ENCODE measurements at regions not wholly inside any gene's neighbourhood (a gene's known extent, or its start where the extent isn't known, plus 50 kb on each side); places are given as distances from the start of the nearest gene placed in this dataset.

DNA sequence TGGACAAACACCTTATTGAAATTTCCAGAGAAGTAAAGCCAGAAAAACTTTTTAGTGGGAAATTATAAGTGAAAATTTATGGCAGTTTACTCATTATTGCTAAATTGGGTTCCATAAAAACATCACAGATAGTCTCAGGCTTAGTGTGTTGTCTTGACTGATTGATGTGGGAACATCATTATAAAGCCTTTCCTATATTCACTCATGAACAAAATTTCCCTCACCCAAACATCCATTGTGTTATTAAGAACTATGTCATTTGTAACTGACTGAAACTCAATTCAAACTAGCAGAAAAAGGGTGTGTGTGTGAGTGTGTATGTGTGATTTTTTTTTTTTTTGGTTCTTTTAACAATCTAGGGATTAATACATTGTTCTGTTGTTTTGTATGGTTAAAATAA is 143.7 kb upstream of the SEMA6A start:
- Histone ChIP-seq H3K36me3 (ENCODE audit: control insufficient read depth in 2 of 2, extremely low read depth in 1 of 2, insufficient read depth in 2 of 2, low read length in 2 of 2) (no peaks in the 10 kb centered on the region), H3K9me1 (replicated peaks; ENCODE audit: control insufficient read depth, extremely low read depth, insufficient read depth, low read length) (no peaks in the 10 kb centered on the region), H2AFZ (ENCODE audit: low read depth, low read length) (no peak overlapping the region), H3K4me3 (replicated peaks in 1 of 3; ENCODE audit: insufficient read depth in 1 of 3, low read depth in 1 of 3, low read length in 3 of 3) (no peak overlapping the region), H3K27ac (ENCODE audit: insufficient read depth, low read depth, low read length) (no peak overlapping the region), H3K4me1 (ENCODE audit: control insufficient read depth, extremely low read depth, insufficient read depth, low read length) (no peaks in the 10 kb centered on the region), H3K27me3 (ENCODE audit: control insufficient read depth in 2 of 2, insufficient read depth in 2 of 2, low read length in 2 of 2) (no peaks in the 10 kb centered on the region), H4K20me1 (replicated peaks; ENCODE audit: control insufficient read depth, extremely low read depth, insufficient read depth, low read length) (no peaks in the 10 kb centered on the region), H3K4me2 (ENCODE audit: insufficient read depth, low read length) (no peak overlapping the region), H3K79me2 (ENCODE audit: control insufficient read depth, insufficient read depth, low read length) (no peaks in the 10 kb centered on the region), H3K9ac (replicated peaks; ENCODE audit: extremely low read depth, insufficient read depth, low read length) (no peak overlapping the region), H3K9me3 (replicated peaks; ENCODE audit: control insufficient read depth, insufficient read depth, low read length) (no peaks in the 10 kb centered on the region)
- FAIRE-seq (no peak), DNase-seq (ENCODE audit: low read depth, low spot score) (no peak)
- BruUV-seq (replicated peaks): no TSS peak
- dilution Hi-C loops (cut with MboI; ENCODE audit: extremely low pct_ligation_motif_present, low sequenced_read_pairs) (no loop called here), intact Hi-C loops (cut with micrococcal nuclease) (no loop called here)
- CTCF ChIA-PET: no interaction called here
- POLR2A ChIA-PET: no interaction called here
- TF ChIP-seq FOS (IDR thresholded peaks at IDR 0.05; ENCODE audit: borderline replicate concordance, insufficient read depth, low read length) (no peak), POLR2A (IDR thresholded peaks at IDR 0.05; ENCODE audit: low read depth, low read length) (no peak), POLR2AphosphoS5 (IDR thresholded peaks at IDR 0.05; ENCODE audit: insufficient read depth, low read depth, low read length) (no peak), EZH2 (IDR thresholded peaks at IDR 0.05; ENCODE audit: borderline replicate concordance, low read depth, low read length, severe bottlenecking) (no peak), JUN (IDR thresholded peaks at IDR 0.05; ENCODE audit: borderline replicate concordance, insufficient read depth, insufficient read length, low read depth) (no peak), GATA2 (IDR thresholded peaks at IDR 0.05; ENCODE audit: insufficient read depth, insufficient read length, low read depth, low read length) (no peak), MYC (IDR thresholded peaks at IDR 0.05; ENCODE audit: low read depth, low read length) (no peak)
- TF ChIP-seq, protein P1, sequence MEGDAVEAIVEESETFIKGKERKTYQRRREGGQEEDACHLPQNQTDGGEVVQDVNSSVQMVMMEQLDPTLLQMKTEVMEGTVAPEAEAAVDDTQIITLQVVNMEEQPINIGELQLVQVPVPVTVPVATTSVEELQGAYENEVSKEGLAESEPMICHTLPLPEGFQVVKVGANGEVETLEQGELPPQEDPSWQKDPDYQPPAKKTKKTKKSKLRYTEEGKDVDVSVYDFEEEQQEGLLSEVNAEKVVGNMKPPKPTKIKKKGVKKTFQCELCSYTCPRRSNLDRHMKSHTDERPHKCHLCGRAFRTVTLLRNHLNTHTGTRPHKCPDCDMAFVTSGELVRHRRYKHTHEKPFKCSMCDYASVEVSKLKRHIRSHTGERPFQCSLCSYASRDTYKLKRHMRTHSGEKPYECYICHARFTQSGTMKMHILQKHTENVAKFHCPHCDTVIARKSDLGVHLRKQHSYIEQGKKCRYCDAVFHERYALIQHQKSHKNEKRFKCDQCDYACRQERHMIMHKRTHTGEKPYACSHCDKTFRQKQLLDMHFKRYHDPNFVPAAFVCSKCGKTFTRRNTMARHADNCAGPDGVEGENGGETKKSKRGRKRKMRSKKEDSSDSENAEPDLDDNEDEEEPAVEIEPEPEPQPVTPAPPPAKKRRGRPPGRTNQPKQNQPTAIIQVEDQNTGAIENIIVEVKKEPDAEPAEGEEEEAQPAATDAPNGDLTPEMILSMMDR (IDR thresholded peaks at IDR 0.05; ENCODE audit: extremely low read depth in 1 of 2, insufficient read depth in 1 of 2, low read depth in 1 of 2, low read length in 2 of 2): no peak
- TF ChIP-seq, protein P2, sequence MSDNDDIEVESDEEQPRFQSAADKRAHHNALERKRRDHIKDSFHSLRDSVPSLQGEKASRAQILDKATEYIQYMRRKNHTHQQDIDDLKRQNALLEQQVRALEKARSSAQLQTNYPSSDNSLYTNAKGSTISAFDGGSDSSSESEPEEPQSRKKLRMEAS (IDR thresholded peaks at IDR 0.05; ENCODE audit: insufficient read depth, insufficient read length): no peak
